GM12864 (cell line): ENCODE measurements at regions not wholly inside any gene's neighbourhood (a gene's known extent, or its start where the extent isn't known, plus 50 kb on each side); places are given as distances from the start of the nearest gene placed in this dataset.

Experiments used
- DNase-seq: peaks from one replicate; pipeline ENCODE4 v3.0.0-alpha.2; 2011; ENCODE audit warnings: low read depth
- H3K4me3 ChIP-seq: 2 replicates; pipeline ENCODE4 v1.5.1; 2011; ENCODE audit warnings: mild to moderate bottlenecking, low read depth, low read length, control low read depth
- CTCF ChIP-seq: IDR thresholded peaks from 2 replicates; pipeline ENCODE4 v1.5.1; 2011; ENCODE audit warnings: low read depth, mild to moderate bottlenecking, moderate library complexity, low read length, control low read depth, inconsistent platforms; ENCODE audit errors: missing control alignments

- no peak for TF ChIP-seq CTCF
- no peak overlapping the region for H3K4me3 ChIP-seq
- no peak for DNase-seq
Measured at GRCh38 chr9:21687351-21687750, 115.1 kb upstream of the MTAP start.

- no peak overlapping the region for H3K4me3 ChIP-seq
- TF ChIP-seq CTCF: no peak
- no peak for DNase-seq
Measured at GRCh38 chr9:21688108-21689102, 114.0 kb upstream of the MTAP start.

GRCh38 chr9:21689854-21690253 lies 112.6 kb upstream of the MTAP start:
- H3K4me3 ChIP-seq: no peak overlapping the region
- no peak for DNase-seq
- TF ChIP-seq CTCF: no peak

- DNase-seq: no peak
- no peak overlapping the region for H3K4me3 ChIP-seq
- TF ChIP-seq CTCF: no peak
Measured at GRCh38 chr9:21690561-21690960, 111.9 kb upstream of the MTAP start.

GRCh38 chr9:21692390-21692789 lies 110.0 kb upstream of the MTAP start:
- no peak overlapping the region for H3K4me3 ChIP-seq
- DNase-seq: no peak
- TF ChIP-seq CTCF: no peak

- no peak for TF ChIP-seq CTCF
- no peak overlapping the region for H3K4me3 ChIP-seq
Measured at GRCh38 chr9:21694424-21694823, 108.0 kb upstream of the MTAP start.

GRCh38 chr9:21695443-21695842 lies 107.0 kb upstream of the MTAP start:
- DNase-seq: no peak
- no peak overlapping the region for H3K4me3 ChIP-seq
- TF ChIP-seq CTCF: no peak

More at GRCh38 chr9:21694424-21694823, 108.0 kb upstream of the MTAP start:
- no peak for DNase-seq
